SK-N-MC (cell line): ENCODE measurements at regions not wholly inside any gene's neighbourhood (a gene's known extent, or its start where the extent isn't known, plus 50 kb on each side); places are given as distances from the start of the nearest gene placed in this dataset.

ENCODE experiments used
- EZH2 ChIP-seq: fragments of 200-600 bp; sonication (generic); IDR thresholded peaks from one replicate; pipeline ENCODE4 v1.6.1; 2017; ENCODE audit warnings: antibody characterized with exemption
- FOXP2 ChIP-seq: optimal IDR thresholded peaks from 2 replicates; pipeline ENCODE3; 2011; ENCODE audit warnings: mild to moderate bottlenecking, moderate library complexity; ENCODE audit not compliant: insufficient read depth; ENCODE audit errors: extremely low read length, control extremely low read depth
- POLR2AphosphoS5 ChIP-seq: IDR thresholded peaks from 2 replicates; pipeline ENCODE4 v1.6.1; 2012; ENCODE audit warnings: mild to moderate bottlenecking, low read depth, low read length, borderline replicate concordance

GRCh38 chr4:19735012-19735411 lies 516.7 kb upstream of the SLIT2 start:
- no peak for TF ChIP-seq POLR2AphosphoS5
- no peak for TF ChIP-seq EZH2
- TF ChIP-seq FOXP2, result no peak
